LHCN-M2 (cell line): ENCODE measurements at regions not wholly inside any gene's neighbourhood (a gene's known extent, or its start where the extent isn't known, plus 50 kb on each side); places are given as distances from the start of the nearest gene placed in this dataset.
"Not testable (repeated sequence)": the region's sequence is repeated elsewhere in the genome, so short reads cannot be mapped to it uniquely, and the experiment has no call there.

Experiments
- DNase-seq: peaks from one replicate; pipeline ENCODE4 v3.0.0-alpha.2; 2012; ENCODE audit warnings: low read depth

GRCh38 chr15:36449084-36449661, 130.3 kb upstream of the CDIN1 start:
- DNase-seq, result peak; percentile 46

- DNase-seq, result no peak
Observed at GRCh38 chr15:36449662-36450145, 129.7 kb upstream of the CDIN1 start.

GRCh38 chr15:36454244-36454643, 125.2 kb upstream of the CDIN1 start:
- not testable (repeated sequence) for DNase-seq

- peak; percentile 15 for DNase-seq
Observed at GRCh38 chr15:36458411-36458810, 121.0 kb upstream of the CDIN1 start.

GRCh38 chr15:36465304-36465703, 114.1 kb upstream of the CDIN1 start:
- peak; percentile 37 for DNase-seq

GRCh38 chr15:36468746-36469145, 110.7 kb upstream of the CDIN1 start:
- DNase-seq, result peak; percentile 94

- peak; percentile 49 for DNase-seq
Observed at GRCh38 chr15:36469311-36469966, 110.0 kb upstream of the CDIN1 start.

- no peak for DNase-seq
Observed at GRCh38 chr15:36472672-36473071, 106.8 kb upstream of the CDIN1 start.

GRCh38 chr15:36478561-36478960, 100.9 kb upstream of the CDIN1 start:
- DNase-seq, result no peak

GRCh38 chr15:36479200-36479896, 100.1 kb upstream of the CDIN1 start:
- DNase-seq, result no peak

GRCh38 chr15:36481156-36481555, 98.3 kb upstream of the CDIN1 start:
- DNase-seq, result peak; percentile 58

- no peak for DNase-seq
Observed at GRCh38 chr15:36483409-36483808, 96.0 kb upstream of the CDIN1 start.

- peak; percentile 48 for DNase-seq
Observed at GRCh38 chr15:36484038-36484778, 95.2 kb upstream of the CDIN1 start.

GRCh38 chr15:36491912-36492311, 87.5 kb upstream of the CDIN1 start:
- no peak for DNase-seq

GRCh38 chr15:36495456-36495991, 83.9 kb upstream of the CDIN1 start:
- no peak for DNase-seq

- no peak for DNase-seq
Observed at GRCh38 chr15:36497901-36498300, 81.5 kb upstream of the CDIN1 start.

GRCh38 chr15:36498401-36498800, 81.0 kb upstream of the CDIN1 start:
- no peak for DNase-seq

GRCh38 chr15:36498916-36499315, 80.5 kb upstream of the CDIN1 start:
- DNase-seq, result no peak

- DNase-seq, result no peak
Observed at GRCh38 chr15:36499412-36500389, 79.7 kb upstream of the CDIN1 start.

- peak; percentile 83 for DNase-seq
Observed at GRCh38 chr15:36501063-36501678, 78.3 kb upstream of the CDIN1 start.
